AG09319 (cell line): ENCODE measurements at regions not wholly inside any gene's neighbourhood (a gene's known extent, or its start where the extent isn't known, plus 50 kb on each side); places are given as distances from the start of the nearest gene placed in this dataset.

Experiments
- DNase-seq: peaks from one replicate; pipeline ENCODE4 v3.0.0-alpha.2; 2010; ENCODE audit warnings: low read depth; ENCODE audit errors: extremely low read depth
- TF ChIP-seq, protein P1 (sequence below): IDR thresholded peaks from 2 replicates; pipeline ENCODE4 v1.5.1; 2011; ENCODE audit warnings: low read depth, mild to moderate bottlenecking, inconsistent platforms, low read length, moderate library complexity

DNA sequence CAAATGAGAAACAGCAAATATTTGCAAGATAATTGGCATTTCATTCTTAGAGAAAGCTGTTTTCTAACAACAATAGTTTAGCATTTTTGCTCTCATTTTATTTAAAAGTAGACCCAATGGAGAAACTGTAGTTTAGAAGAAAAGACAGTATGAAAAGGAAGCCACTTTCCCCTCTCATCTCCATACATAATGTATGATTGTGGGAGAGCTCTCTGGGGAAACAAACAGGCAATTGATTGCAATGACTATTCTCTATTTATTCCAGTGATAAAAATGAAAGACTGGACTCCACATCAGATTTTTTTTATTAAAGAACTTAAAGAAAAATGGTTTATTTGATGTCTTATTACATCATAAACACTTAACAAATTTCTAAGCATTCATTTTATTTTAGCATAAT lies 116.8 kb upstream of the SASH1 start:
- no peak for DNase-seq
- TF ChIP-seq, protein P1, sequence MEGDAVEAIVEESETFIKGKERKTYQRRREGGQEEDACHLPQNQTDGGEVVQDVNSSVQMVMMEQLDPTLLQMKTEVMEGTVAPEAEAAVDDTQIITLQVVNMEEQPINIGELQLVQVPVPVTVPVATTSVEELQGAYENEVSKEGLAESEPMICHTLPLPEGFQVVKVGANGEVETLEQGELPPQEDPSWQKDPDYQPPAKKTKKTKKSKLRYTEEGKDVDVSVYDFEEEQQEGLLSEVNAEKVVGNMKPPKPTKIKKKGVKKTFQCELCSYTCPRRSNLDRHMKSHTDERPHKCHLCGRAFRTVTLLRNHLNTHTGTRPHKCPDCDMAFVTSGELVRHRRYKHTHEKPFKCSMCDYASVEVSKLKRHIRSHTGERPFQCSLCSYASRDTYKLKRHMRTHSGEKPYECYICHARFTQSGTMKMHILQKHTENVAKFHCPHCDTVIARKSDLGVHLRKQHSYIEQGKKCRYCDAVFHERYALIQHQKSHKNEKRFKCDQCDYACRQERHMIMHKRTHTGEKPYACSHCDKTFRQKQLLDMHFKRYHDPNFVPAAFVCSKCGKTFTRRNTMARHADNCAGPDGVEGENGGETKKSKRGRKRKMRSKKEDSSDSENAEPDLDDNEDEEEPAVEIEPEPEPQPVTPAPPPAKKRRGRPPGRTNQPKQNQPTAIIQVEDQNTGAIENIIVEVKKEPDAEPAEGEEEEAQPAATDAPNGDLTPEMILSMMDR: no peak

DNA sequence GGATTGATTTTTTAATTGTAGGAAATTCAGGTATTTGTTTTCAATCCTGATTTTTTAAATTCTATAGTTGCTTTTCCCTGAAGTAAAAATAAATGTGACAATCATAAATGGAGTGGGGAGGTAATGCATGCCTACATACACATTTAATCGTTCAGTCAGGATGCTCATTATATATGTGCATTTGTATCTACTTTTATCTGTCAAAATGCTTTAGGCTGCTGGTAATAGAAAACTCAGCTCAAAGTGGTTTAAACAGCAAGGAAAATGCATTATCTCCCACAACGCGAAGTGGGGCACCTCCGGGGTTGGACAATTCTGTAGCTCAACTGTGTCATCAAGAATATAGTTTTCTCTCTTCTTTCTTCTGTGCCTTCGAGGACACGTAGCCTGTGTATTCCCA lies 116.4 kb upstream of the SASH1 start:
- TF ChIP-seq, protein P1: no peak
- no peak for DNase-seq

DNA sequence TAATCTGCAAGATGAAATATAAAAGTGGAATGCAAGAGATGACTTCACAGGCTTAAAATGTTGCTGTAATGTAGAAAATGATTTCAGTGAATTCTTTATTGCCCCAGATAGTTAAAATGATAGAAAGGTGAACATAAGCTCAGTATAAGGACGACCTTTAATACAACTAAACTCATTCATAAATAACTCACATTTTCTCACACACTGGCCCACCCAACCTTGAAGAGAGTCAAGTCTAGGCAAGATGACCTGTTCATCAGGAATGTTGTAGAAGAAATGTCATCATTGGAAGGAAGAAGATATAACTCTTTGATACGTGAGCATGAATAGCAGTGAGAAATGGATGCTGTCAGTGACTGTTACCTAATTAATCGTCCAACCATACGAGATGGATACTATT lies 111.1 kb upstream of the SASH1 start:
- TF ChIP-seq, protein P1: no peak
- no peak for DNase-seq

DNA sequence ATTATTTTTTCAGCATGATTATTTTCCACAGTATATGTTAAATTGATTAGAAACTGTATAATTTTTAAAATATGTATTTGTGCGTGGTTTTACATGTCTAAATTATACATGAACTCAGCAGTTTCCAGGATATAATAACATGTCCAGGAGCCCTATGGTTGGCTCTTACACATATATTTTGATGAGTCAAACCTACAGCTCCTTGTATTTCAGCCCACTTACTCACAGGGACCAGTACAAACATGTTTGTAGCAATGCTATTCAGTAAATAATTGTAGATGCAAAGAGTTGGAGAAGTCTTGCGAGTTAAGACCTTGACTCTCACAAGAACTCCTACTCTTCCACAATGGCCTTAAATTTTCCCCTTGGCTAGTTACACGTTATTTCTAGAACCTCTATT lies 107.2 kb upstream of the SASH1 start:
- DNase-seq: no peak
- TF ChIP-seq, protein P1: no peak

DNA sequence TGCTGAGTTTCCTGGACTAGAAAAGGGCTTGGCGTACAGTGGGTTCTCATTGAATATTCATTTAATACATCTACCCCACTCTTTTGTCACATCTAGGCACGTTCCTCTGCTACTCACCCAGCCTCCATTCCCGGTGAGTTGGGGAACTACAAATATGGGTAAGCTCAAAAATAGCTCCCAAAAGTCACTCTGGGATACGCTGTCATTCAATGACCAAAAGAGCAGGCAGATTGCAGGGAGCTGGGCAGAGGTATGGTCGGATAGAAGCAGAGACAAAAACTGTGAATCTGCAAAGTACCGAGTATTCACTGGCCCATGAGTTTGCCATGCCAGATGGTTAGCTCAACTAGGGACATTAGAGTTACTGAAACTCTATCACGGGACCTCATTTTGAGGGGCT lies 103.9 kb upstream of the SASH1 start:
- DNase-seq: no peak
- TF ChIP-seq, protein P1: no peak

DNA sequence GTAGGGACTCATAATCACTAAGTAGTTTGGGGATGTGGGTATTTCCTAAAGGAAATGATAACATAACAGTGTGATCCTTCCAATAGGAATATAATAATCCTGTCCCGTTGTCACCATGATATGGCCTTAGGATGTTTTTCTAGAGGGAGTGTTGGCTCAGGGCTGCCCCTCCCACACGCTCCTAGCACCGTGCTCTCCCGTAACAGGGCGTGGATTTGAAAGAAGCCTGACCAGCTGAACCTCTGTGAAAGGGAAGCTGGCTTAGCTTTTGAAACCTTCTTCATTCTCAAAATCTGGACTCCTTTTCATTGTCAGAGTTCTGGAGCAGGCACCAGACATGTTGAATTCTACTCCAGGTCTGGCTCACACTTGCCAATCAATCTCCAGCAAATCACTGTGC lies 103.4 kb upstream of the SASH1 start:
- no peak for DNase-seq
- TF ChIP-seq, protein P1: no peak

DNA sequence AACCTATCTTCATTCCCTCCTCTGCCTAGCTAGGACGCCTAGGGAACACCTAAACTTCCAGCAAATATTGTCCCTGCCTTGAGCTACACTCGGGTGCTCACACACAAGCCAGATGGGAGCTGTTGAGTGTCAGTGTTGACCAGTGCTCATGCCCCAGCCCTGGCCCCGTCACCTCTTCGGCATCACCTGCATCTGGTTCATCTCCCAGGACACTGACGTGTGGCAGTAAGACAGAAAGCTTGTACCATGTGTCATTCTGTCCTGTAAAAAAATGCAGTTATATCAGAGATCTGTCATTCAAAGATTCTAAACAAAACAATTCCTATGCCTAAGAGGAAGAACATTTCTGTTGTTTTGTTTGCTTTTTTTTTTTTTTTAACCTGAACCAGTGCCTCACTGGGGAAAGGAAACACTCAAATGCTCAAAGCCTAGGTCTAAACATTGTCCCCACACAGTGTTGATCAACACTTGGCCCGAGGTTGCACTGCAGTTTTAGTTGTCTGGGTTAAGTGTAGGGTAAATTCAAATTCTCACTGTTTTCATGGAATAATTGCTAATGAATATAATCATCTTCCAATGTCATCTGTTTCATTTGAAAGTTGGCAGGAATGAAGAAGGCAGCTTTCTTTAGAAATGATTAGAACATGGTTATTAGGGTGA lies 102.7 kb upstream of the SASH1 start:
- TF ChIP-seq, protein P1: no peak
- no peak for DNase-seq
